ENCODE measurements at regions not wholly inside any gene's neighbourhood (a gene's known extent, or its start where the extent isn't known, plus 50 kb on each side); places are given as distances from the start of the nearest gene placed in this dataset.

GRCh38 chr16:88318521-88318920 is 64.2 kb upstream of the ZNF469 start:
- no peak for TF ChIP-seq CTCF (IDR thresholded peaks at IDR 0.05 in 4 of 5, conservative IDR thresholded peaks at IDR 0.05 in 1 of 5)
- no peak for TF ChIP-seq POLR2A (IDR thresholded peaks at IDR 0.05)

Measured in gastrocnemius medialis (tissue), 4 donors.